ENCODE measurements at regions not wholly inside any gene's neighbourhood (a gene's known extent, or its start where the extent isn't known, plus 50 kb on each side); places are given as distances from the start of the nearest gene placed in this dataset.
A peak's percentile ranks its signal among the peaks of the same experiment; 100 is the strongest.

- DNase-seq = peak; percentile 76
These were observed 266.6 kb downstream of the POLR1F start for GRCh38 chr7:19442016-19442785.

GRCh38 chr7:19439517-19439916 lies 269.3 kb downstream of the POLR1F start:
- DNase-seq = no peak

GRCh38 chr7:19437446-19437845 lies 271.4 kb downstream of the POLR1F start:
- DNase-seq = no peak

- no peak for DNase-seq
These were observed 280.9 kb downstream of the POLR1F start for GRCh38 chr7:19427944-19428343.

GRCh38 chr7:19421861-19422260 lies 276.6 kb upstream of the FERD3L start:
- no peak for DNase-seq

- DNase-seq = no peak
These were observed 272.0 kb upstream of the FERD3L start for GRCh38 chr7:19417231-19417630.

- DNase-seq = no peak
These were observed 269.9 kb upstream of the FERD3L start for GRCh38 chr7:19415123-19415522.

GRCh38 chr7:19413443-19413965 lies 268.3 kb upstream of the FERD3L start:
- DNase-seq = no peak

- no peak for DNase-seq
These were observed 265.5 kb upstream of the FERD3L start for GRCh38 chr7:19410691-19411090.

- DNase-seq = peak; percentile 58
These were observed 264.9 kb upstream of the FERD3L start for GRCh38 chr7:19410106-19410505.

- no peak for DNase-seq
These were observed 263.5 kb upstream of the FERD3L start for GRCh38 chr7:19408706-19409220.

- DNase-seq = no peak
These were observed 262.0 kb upstream of the FERD3L start for GRCh38 chr7:19407270-19407669.

GRCh38 chr7:19405541-19405940 lies 260.3 kb upstream of the FERD3L start:
- DNase-seq = peak; percentile 55

- peak; percentile 98 for DNase-seq
These were observed 259.7 kb upstream of the FERD3L start for GRCh38 chr7:19404912-19405329.

GRCh38 chr7:19403691-19404090 lies 258.5 kb upstream of the FERD3L start:
- DNase-seq = no peak

- DNase-seq = no peak
These were observed 256.2 kb upstream of the FERD3L start for GRCh38 chr7:19401461-19401860.

- no peak for DNase-seq
These were observed 255.6 kb upstream of the FERD3L start for GRCh38 chr7:19400758-19401254.

GRCh38 chr7:19397911-19398310 lies 252.7 kb upstream of the FERD3L start:
- peak; percentile 38 for DNase-seq

- peak; percentile 51 for DNase-seq
These were observed 247.0 kb upstream of the FERD3L start for GRCh38 chr7:19392246-19392645.

- DNase-seq = no peak
These were observed 245.6 kb upstream of the FERD3L start for GRCh38 chr7:19390795-19391194.

GRCh38 chr7:19381321-19381720 lies 236.1 kb upstream of the FERD3L start:
- no peak for DNase-seq

- no peak for DNase-seq
These were observed 233.1 kb upstream of the FERD3L start for GRCh38 chr7:19378345-19378714.

- peak; percentile 65 for DNase-seq
These were observed 232.6 kb upstream of the FERD3L start for GRCh38 chr7:19377611-19378344.
